Kidney (tissue), 13 donors: ENCODE measurements at regions not wholly inside any gene's neighbourhood (a gene's known extent, or its start where the extent isn't known, plus 50 kb on each side); places are given as distances from the start of the nearest gene placed in this dataset.
A peak's percentile ranks its signal among the peaks of the same experiment; 100 is the strongest.

Source experiments
- DNase-seq, 5 donors: peaks; one replicate each; pipeline ENCODE4 v3.0.0-alpha.2; 2013 to 2020
- FAIRE-seq: peaks from 2 replicates; lab custom pipeline; 2012; peaks lifted over from hg19 to GRCh38; lab: Jason Lieb, UNC
- H3K27ac ChIP-seq, 2 donors: one replicate each; pipeline ENCODE4 v1.7.0; 2013; ENCODE audit warnings: low read depth in 2 of 2, low read length in 2 of 2, inconsistent platforms in 1 of 2
- H3K27me3 ChIP-seq: one replicate; pipeline ENCODE4 v1.7.1; 2013; ENCODE audit warnings: low read length, inconsistent platforms; ENCODE audit not compliant: control insufficient read depth, insufficient read depth
- H3K36me3 ChIP-seq, 3 donors: one replicate each; pipeline versions ENCODE4 v1.7.0 to v1.7.1; 2013; ENCODE audit warnings: low read length in 3 of 3, control low read depth in 1 of 3, inconsistent platforms in 1 of 3; ENCODE audit not compliant: insufficient read depth in 3 of 3, control insufficient read depth in 2 of 3
- H3K4me1 ChIP-seq, 3 donors: one replicate each; pipeline versions ENCODE4 v1.7.0 to v1.7.1; 2013; ENCODE audit warnings: low read length in 3 of 3, inconsistent platforms in 1 of 3, low read depth in 1 of 3; ENCODE audit not compliant: control insufficient read depth in 2 of 3, insufficient read depth in 2 of 3
- H3K4me3 ChIP-seq, 3 donors: one replicate each; pipeline versions ENCODE4 v1.7.0 to v1.8.1; 2013; ENCODE audit warnings: low read length in 3 of 3, control low read depth in 1 of 3, inconsistent platforms in 1 of 3
- H3K9ac ChIP-seq, 3 donors: one replicate each; pipeline versions ENCODE4 v1.7.0 to v1.7.1; 2013; ENCODE audit warnings: low read length in 3 of 3, control low read depth in 1 of 3, inconsistent platforms in 1 of 3
- H3K9me3 ChIP-seq, 3 donors: one replicate each; pipeline versions ENCODE4 v1.7.0 to v1.7.1; 2013; ENCODE audit warnings: low read length in 3 of 3, control low read depth in 1 of 3, inconsistent platforms in 1 of 3; ENCODE audit not compliant: control insufficient read depth in 2 of 3, insufficient read depth in 1 of 3
- intact Hi-C: fragments of 100-400 bp; cut with DNase I; formaldehyde crosslinking; loops from one replicate; pipeline ENCODE4 v1.11.1; 2022
- TF ChIP-seq, protein P1 (sequence below): IDR thresholded peaks from 3 replicates; pipeline ENCODE4 v1.5.1; 2012; ENCODE audit warnings: mild to moderate bottlenecking, moderate library complexity, borderline replicate concordance; ENCODE audit not compliant: insufficient read depth; ENCODE audit errors: extremely low read depth
- donor health status: control.
- donor health status: control.
- donor health status: control.
- donor health status: control.
- donor health status: control.
- donor health status: DM: yes; HTN: yes; CAD: no.
- donor health status: Normal renal cell carcinoma (clear cell type).

DNA sequence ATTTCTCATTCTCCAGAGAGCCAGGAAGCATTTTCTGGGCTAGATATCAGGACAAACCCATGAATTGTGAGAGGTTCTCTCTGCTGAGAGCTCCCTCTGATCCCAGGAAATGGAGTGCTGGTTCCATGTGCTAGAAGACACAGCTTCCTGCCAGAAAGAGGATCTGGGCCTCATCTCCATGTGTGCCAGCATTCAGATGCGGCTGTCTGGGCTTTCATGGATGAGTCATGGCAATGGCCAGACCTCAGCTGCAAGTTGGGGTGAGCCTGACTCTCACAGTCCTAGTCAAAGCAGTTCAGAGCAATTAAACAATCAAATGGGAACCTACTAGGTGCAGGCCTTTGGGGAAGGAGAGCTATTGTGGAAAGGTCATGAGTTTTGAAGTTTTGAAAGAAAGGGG, 82.3 kb upstream of the EED start:
- no peak overlapping the region for H3K9ac ChIP-seq
- H3K36me3 ChIP-seq: no peaks in the 10 kb centered on the region
- TF ChIP-seq, protein P1, sequence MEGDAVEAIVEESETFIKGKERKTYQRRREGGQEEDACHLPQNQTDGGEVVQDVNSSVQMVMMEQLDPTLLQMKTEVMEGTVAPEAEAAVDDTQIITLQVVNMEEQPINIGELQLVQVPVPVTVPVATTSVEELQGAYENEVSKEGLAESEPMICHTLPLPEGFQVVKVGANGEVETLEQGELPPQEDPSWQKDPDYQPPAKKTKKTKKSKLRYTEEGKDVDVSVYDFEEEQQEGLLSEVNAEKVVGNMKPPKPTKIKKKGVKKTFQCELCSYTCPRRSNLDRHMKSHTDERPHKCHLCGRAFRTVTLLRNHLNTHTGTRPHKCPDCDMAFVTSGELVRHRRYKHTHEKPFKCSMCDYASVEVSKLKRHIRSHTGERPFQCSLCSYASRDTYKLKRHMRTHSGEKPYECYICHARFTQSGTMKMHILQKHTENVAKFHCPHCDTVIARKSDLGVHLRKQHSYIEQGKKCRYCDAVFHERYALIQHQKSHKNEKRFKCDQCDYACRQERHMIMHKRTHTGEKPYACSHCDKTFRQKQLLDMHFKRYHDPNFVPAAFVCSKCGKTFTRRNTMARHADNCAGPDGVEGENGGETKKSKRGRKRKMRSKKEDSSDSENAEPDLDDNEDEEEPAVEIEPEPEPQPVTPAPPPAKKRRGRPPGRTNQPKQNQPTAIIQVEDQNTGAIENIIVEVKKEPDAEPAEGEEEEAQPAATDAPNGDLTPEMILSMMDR: no peak
- DNase-seq (peak in 2 of 5 donors; percentile 38 to 66), FAIRE-seq (no peak)
- no peaks in the 10 kb centered on the region for H3K27me3 ChIP-seq
- H3K27ac ChIP-seq: peak overlapping the region in 1 of 2 donors; percentile 38
- H3K4me3 ChIP-seq: no peak overlapping the region
- H3K9me3 ChIP-seq: peaks cover 0 to 3% (median 0%) of the 10 kb centered on the region in 3 donors
- intact Hi-C loops: no loop called here
- H3K4me1 ChIP-seq: peaks cover 3 to 10% (median 3%) of the 10 kb centered on the region in 3 donors

DNA sequence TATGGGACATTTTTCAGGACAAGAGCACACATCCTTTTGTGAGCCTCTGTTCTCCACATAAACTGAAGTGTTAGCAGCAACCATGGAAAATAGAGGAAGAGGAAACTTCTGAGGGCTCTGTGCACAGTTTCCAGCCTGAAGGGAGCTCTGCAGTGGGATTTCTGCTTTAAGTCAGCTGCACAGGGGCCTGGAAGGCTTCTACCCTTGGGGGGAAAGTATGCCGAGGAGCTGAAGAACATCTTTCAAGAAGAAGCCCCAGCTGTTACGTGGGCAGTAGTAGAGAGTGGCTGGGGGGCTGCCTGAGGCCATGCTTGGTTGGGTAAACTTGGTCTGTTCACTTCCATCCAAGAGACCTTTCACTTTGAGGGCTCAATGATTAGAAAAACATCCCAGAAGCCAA, 82.7 kb upstream of the EED start:
- intact Hi-C loops: no loop called here
- TF ChIP-seq, protein P1: no peak
- Histone ChIP-seq H3K27ac (peak overlapping the region in 1 of 2 donors; percentile 38), H3K4me1 (peaks cover 0 to 10% (median 3%) of the 10 kb centered on the region in 3 donors), H3K27me3 (no peaks in the 10 kb centered on the region), H3K9ac (no peak overlapping the region), H3K36me3 (no peaks in the 10 kb centered on the region), H3K4me3 (no peak overlapping the region), H3K9me3 (peaks cover 0 to 3% (median 0%) of the 10 kb centered on the region in 3 donors)
- no peak for DNase-seq
- FAIRE-seq: no peak

DNA sequence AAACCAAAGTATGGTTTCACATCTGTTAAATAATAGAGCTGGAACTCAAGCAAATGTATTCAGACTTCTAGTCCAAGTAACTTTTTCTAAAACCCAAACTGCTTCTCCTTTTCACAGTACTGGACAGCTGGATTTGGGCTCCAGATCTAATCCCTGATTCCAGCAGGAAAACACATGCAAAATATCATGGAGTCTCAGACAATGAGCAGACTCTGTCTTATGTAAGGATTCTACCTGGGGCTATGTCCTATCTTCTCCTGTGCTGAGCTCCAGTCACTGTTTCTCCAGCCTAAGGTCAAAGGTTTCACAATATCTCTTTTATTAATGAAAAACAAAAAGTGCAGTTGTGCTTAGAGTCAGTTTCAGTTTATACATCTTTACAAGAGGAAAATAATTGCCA, 83.2 kb upstream of the EED start:
- FAIRE-seq (no peak), DNase-seq (no peak)
- H3K9ac ChIP-seq: no peak overlapping the region
- TF ChIP-seq, protein P1: no peak
- H3K4me3 ChIP-seq: no peak overlapping the region
- no peak overlapping the region for H3K27ac ChIP-seq
- H3K36me3 ChIP-seq: no peaks in the 10 kb centered on the region
- intact Hi-C loops: no loop called here
- peaks cover 0 to 2% (median 0%) of the 10 kb centered on the region in 3 donors for H3K9me3 ChIP-seq
- H3K27me3 ChIP-seq: no peaks in the 10 kb centered on the region
- H3K4me1 ChIP-seq: peaks cover 0 to 12% (median 3%) of the 10 kb centered on the region in 3 donors
